SK-N-SH (cell line): ENCODE measurements at regions not wholly inside any gene's neighbourhood (a gene's known extent, or its start where the extent isn't known, plus 50 kb on each side); places are given as distances from the start of the nearest gene placed in this dataset.

ENCODE experiments used
- CTCF ChIA-PET: fragments of 300-600, 350-600 bp; formaldehyde crosslinking; extraction: SDS; loops from one replicate; lab custom pipeline; 2021; lab: Yijun Ruan, JAX
- POLR2A ChIA-PET: fragments of 350-600 bp; sonication (Branson Sonifier 250); formaldehyde crosslinking; extraction: SDS; loops from one replicate; lab custom pipeline; 2020; ENCODE audit warnings: antibody characterized with exemption, inconsistent platforms; lab: Yijun Ruan, JAX
- DNase-seq: peaks from one replicate; pipeline ENCODE4 v3.0.0; 2012
- H2AFZ ChIP-seq: fragments of 200-600 bp; sonication (generic); 2 replicates; pipeline ENCODE4 v1.8.1; 2016; ENCODE audit warnings: antibody characterized with exemption, mild to moderate bottlenecking, low read depth
- H3F3A ChIP-seq: fragments of 200-600 bp; sonication (generic); replicated peaks from 2 replicates; pipeline ENCODE3; 2016; ENCODE audit warnings: antibody characterized with exemption, mild to moderate bottlenecking; ENCODE audit not compliant: insufficient read depth
- H3K27ac ChIP-seq, 2 experiments: fragments of 200-500 bp in 1 of 2; fragments of 200-600 bp in 1 of 2; sonication (Bioruptor generic) in 1 of 2; sonication (generic), shearing (Covaris generic) in 1 of 2; 2 replicates each; pipeline versions ENCODE4 v1.5.1 to v1.6.1; 2014 to 2016; ENCODE audit warnings: low read depth in 2 of 2, inconsistent platforms in 1 of 2, low read length in 1 of 2, mild to moderate bottlenecking in 1 of 2, mixed read lengths in 1 of 2
- H3K27me3 ChIP-seq: fragments of 200-600 bp; sonication (generic), shearing (Covaris generic); 2 replicates; pipeline ENCODE4 v1.6.1; 2016; ENCODE audit warnings: mixed run types; ENCODE audit not compliant: insufficient read depth
- H3K36me3 ChIP-seq, 2 experiments: fragments of 200-500 bp in 1 of 2; fragments of 200-600 bp in 1 of 2; sonication (Bioruptor generic) in 1 of 2; sonication (generic) in 1 of 2; replicated peaks in 1 of 2; 2 replicates each; pipeline versions ENCODE3 to v1.5.1; 2014 to 2016; ENCODE audit warnings: low read length in 1 of 2, mild to moderate bottlenecking in 1 of 2; ENCODE audit not compliant: insufficient read depth in 2 of 2, control insufficient read depth in 1 of 2
- H3K4me1 ChIP-seq, 2 experiments: fragments of 200-500 bp in 1 of 2; fragments of 200-600 bp in 1 of 2; sonication (Bioruptor generic) in 1 of 2; sonication (generic), shearing (Covaris generic) in 1 of 2; 2 replicates each; pipeline versions ENCODE4 v1.5.1 to v1.6.1; 2014 to 2016; ENCODE audit warnings: low read depth in 1 of 2, low read length in 1 of 2, mixed run types in 1 of 2; ENCODE audit not compliant: insufficient read depth in 2 of 2, control insufficient read depth in 1 of 2
- H3K4me2 ChIP-seq: fragments of 200-600 bp; sonication (generic), shearing (Covaris generic); 2 replicates; pipeline ENCODE4 v1.6.1; 2017; ENCODE audit warnings: mixed run types
- H3K4me3 ChIP-seq, 2 experiments: fragments of 200-500 bp in 1 of 2; fragments of 200-600 bp in 1 of 2; sonication (Bioruptor generic) in 1 of 2; sonication (generic), shearing (Covaris generic) in 1 of 2; 2 replicates each; pipeline versions ENCODE4 v1.5.1 to v1.8.1; 2014 to 2016; ENCODE audit warnings: low read depth in 2 of 2, inconsistent platforms in 1 of 2, low read length in 1 of 2, mild to moderate bottlenecking in 1 of 2, mixed read lengths in 1 of 2, moderate library complexity in 1 of 2
- H3K79me2 ChIP-seq: fragments of 200-600 bp; sonication (generic); 2 replicates; pipeline ENCODE4 v1.8.1; 2017; ENCODE audit warnings: mild to moderate bottlenecking; ENCODE audit not compliant: insufficient read depth
- H3K9ac ChIP-seq: fragments of 200-600 bp; sonication (generic); 2 replicates; pipeline ENCODE4 v1.6.1; 2017; ENCODE audit warnings: mixed run types
- H3K9me2 ChIP-seq: fragments of 200-600 bp; sonication (generic); 2 replicates; pipeline ENCODE4 v1.6.1; 2017; ENCODE audit warnings: mixed run types
- H3K9me3 ChIP-seq: fragments of 200-600 bp; sonication (generic); 2 replicates; pipeline ENCODE4 v1.6.1; 2017; ENCODE audit warnings: mixed run types, mild to moderate bottlenecking, moderate library complexity
- H4K20me1 ChIP-seq: fragments of 200-600 bp; sonication (generic); 2 replicates; pipeline ENCODE4 v1.6.1; 2017; ENCODE audit warnings: mild to moderate bottlenecking, mixed run types; ENCODE audit not compliant: insufficient read depth
- CHD2 ChIP-seq: fragments of 150-350 bp; IDR thresholded peaks from 2 replicates; pipeline ENCODE4 v1.6.1; 2018; ENCODE audit warnings: low read length; ENCODE audit not compliant: partially characterized antibody
- ELF1 ChIP-seq: IDR thresholded peaks from 2 replicates; pipeline ENCODE4 v1.4.0; 2012
- EP300 ChIP-seq, 2 experiments: IDR thresholded peaks; 2 replicates each; pipeline versions ENCODE4 v1.4.0 to v1.6.1; 2012; ENCODE audit warnings: borderline replicate concordance in 1 of 2, low read depth in 1 of 2, low read length in 1 of 2
- EZH2phosphoT487 ChIP-seq: fragments of 200-600 bp; sonication (generic); IDR thresholded peaks from 2 replicates; pipeline ENCODE4 v1.6.1; 2017; ENCODE audit warnings: low read depth, mixed run types, mild to moderate bottlenecking, antibody characterized with exemption, moderate library complexity, borderline replicate concordance
- FOXJ3 ChIP-seq: sonication (generic); formaldehyde crosslinking; IDR thresholded peaks from 2 replicates; pipeline ENCODE4 v1.5.1; 2020; ENCODE audit warnings: mild to moderate bottlenecking, missing genetic modification reagents
- FOXM1 ChIP-seq: IDR thresholded peaks from 2 replicates; pipeline ENCODE4 v1.4.0; 2012; ENCODE audit warnings: low read depth, mild to moderate bottlenecking
- TCF12 ChIP-seq: IDR thresholded peaks from 2 replicates; pipeline ENCODE4 v1.4.0; 2012
- TEAD4 ChIP-seq: IDR thresholded peaks from 2 replicates; pipeline ENCODE4 v1.4.0; 2012; ENCODE audit warnings: mild to moderate bottlenecking, borderline replicate concordance; ENCODE audit not compliant: insufficient read depth
- WGBS: methylation state at CpG from one replicate; pipeline ENCODE4 v1.1.6; 2017; ENCODE audit warnings: low lambda C conversion rate; 5-methylcytosine and 5-hydroxymethylcytosine counted together
- TF ChIP-seq, protein P1 (sequence below): IDR thresholded peaks from 2 replicates; pipeline ENCODE4 v1.4.0; 2012; ENCODE audit warnings: low read depth, borderline replicate concordance
- TF ChIP-seq, protein P2 (sequence below): IDR thresholded peaks from 2 replicates; pipeline ENCODE4 v1.4.0; 2012; ENCODE audit warnings: low read depth
- TF ChIP-seq, protein P3 (sequence below): fragments of 200-600 bp; sonication (generic); IDR thresholded peaks from 2 replicates; pipeline ENCODE4 v1.6.1; 2017; ENCODE audit warnings: antibody characterized with exemption, mild to moderate bottlenecking, moderate library complexity
- TF ChIP-seq, protein P4 (sequence below): fragments of 150-350 bp; IDR thresholded peaks from 2 replicates; pipeline ENCODE4 v1.6.1; 2016; ENCODE audit warnings: mild to moderate bottlenecking, low read depth, low read length
- TF ChIP-seq, protein P5 (sequence below): IDR thresholded peaks from 2 replicates; pipeline ENCODE4 v1.6.1; 2012; ENCODE audit warnings: mild to moderate bottlenecking, low read depth, low read length, moderate library complexity
- TF ChIP-seq, protein P6 (sequence below): IDR thresholded peaks from 2 replicates; pipeline ENCODE4; 2012

DNA sequence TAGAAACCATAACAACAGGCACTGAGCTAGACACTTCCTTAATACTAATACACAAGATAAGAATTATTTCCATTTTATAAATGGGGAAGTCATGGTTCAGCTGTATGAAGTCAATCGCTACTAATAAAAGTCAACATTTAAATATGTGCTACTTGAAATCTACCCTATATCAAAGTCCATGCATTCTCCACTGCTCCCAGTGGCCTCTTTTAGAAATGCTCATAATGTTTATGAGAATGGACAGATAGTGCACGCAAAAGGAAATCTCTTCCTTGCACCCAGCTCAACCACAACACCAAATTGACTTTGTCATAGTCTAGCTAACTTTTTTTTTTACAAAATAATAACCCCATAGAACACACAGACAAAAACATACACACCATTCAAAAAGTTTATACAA, 281.7 kb upstream of the CXADR start:
- Histone ChIP-seq H3K4me1 (no peaks in the 10 kb centered on the region), H3K4me3 (no peak overlapping the region), H3K9ac (no peak overlapping the region), H3K79me2 (no peaks in the 10 kb centered on the region), H4K20me1 (no peaks in the 10 kb centered on the region), H3K9me2 (no peaks in the 10 kb centered on the region), H3K27me3 (no peaks in the 10 kb centered on the region), H3K36me3 (no peaks in the 10 kb centered on the region), H3K4me2 (no peak overlapping the region), H2AFZ (no peak overlapping the region), H3K27ac (no peak overlapping the region), H3K9me3 (no peaks in the 10 kb centered on the region), H3F3A (no peaks in the 10 kb centered on the region)
- TF ChIP-seq, protein P1, sequence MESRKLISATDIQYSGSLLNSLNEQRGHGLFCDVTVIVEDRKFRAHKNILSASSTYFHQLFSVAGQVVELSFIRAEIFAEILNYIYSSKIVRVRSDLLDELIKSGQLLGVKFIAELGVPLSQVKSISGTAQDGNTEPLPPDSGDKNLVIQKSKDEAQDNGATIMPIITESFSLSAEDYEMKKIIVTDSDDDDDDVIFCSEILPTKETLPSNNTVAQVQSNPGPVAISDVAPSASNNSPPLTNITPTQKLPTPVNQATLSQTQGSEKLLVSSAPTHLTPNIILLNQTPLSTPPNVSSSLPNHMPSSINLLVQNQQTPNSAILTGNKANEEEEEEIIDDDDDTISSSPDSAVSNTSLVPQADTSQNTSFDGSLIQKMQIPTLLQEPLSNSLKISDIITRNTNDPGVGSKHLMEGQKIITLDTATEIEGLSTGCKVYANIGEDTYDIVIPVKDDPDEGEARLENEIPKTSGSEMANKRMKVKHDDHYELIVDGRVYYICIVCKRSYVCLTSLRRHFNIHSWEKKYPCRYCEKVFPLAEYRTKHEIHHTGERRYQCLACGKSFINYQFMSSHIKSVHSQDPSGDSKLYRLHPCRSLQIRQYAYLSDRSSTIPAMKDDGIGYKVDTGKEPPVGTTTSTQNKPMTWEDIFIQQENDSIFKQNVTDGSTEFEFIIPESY: no peak
- TF ChIP-seq EZH2phosphoT487 (no peak), ELF1 (no peak), CHD2 (no peak), TEAD4 (no peak), FOXM1 (no peak), TCF12 (no peak), EP300 (IDR thresholded peaks at IDR 0.05; ENCODE audit: borderline replicate concordance in 1 of 2, low read depth in 1 of 2, low read length in 1 of 2) (no peak), FOXJ3 (CRISPR knock-in tag) (no peak)
- TF ChIP-seq, protein P2, sequence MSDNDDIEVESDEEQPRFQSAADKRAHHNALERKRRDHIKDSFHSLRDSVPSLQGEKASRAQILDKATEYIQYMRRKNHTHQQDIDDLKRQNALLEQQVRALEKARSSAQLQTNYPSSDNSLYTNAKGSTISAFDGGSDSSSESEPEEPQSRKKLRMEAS: no peak
- TF ChIP-seq, protein P3, sequence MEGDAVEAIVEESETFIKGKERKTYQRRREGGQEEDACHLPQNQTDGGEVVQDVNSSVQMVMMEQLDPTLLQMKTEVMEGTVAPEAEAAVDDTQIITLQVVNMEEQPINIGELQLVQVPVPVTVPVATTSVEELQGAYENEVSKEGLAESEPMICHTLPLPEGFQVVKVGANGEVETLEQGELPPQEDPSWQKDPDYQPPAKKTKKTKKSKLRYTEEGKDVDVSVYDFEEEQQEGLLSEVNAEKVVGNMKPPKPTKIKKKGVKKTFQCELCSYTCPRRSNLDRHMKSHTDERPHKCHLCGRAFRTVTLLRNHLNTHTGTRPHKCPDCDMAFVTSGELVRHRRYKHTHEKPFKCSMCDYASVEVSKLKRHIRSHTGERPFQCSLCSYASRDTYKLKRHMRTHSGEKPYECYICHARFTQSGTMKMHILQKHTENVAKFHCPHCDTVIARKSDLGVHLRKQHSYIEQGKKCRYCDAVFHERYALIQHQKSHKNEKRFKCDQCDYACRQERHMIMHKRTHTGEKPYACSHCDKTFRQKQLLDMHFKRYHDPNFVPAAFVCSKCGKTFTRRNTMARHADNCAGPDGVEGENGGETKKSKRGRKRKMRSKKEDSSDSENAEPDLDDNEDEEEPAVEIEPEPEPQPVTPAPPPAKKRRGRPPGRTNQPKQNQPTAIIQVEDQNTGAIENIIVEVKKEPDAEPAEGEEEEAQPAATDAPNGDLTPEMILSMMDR: no peak
- TF ChIP-seq, protein P4, sequence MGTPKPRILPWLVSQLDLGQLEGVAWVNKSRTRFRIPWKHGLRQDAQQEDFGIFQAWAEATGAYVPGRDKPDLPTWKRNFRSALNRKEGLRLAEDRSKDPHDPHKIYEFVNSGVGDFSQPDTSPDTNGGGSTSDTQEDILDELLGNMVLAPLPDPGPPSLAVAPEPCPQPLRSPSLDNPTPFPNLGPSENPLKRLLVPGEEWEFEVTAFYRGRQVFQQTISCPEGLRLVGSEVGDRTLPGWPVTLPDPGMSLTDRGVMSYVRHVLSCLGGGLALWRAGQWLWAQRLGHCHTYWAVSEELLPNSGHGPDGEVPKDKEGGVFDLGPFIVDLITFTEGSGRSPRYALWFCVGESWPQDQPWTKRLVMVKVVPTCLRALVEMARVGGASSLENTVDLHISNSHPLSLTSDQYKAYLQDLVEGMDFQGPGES: no peak
- TF ChIP-seq, protein P5, sequence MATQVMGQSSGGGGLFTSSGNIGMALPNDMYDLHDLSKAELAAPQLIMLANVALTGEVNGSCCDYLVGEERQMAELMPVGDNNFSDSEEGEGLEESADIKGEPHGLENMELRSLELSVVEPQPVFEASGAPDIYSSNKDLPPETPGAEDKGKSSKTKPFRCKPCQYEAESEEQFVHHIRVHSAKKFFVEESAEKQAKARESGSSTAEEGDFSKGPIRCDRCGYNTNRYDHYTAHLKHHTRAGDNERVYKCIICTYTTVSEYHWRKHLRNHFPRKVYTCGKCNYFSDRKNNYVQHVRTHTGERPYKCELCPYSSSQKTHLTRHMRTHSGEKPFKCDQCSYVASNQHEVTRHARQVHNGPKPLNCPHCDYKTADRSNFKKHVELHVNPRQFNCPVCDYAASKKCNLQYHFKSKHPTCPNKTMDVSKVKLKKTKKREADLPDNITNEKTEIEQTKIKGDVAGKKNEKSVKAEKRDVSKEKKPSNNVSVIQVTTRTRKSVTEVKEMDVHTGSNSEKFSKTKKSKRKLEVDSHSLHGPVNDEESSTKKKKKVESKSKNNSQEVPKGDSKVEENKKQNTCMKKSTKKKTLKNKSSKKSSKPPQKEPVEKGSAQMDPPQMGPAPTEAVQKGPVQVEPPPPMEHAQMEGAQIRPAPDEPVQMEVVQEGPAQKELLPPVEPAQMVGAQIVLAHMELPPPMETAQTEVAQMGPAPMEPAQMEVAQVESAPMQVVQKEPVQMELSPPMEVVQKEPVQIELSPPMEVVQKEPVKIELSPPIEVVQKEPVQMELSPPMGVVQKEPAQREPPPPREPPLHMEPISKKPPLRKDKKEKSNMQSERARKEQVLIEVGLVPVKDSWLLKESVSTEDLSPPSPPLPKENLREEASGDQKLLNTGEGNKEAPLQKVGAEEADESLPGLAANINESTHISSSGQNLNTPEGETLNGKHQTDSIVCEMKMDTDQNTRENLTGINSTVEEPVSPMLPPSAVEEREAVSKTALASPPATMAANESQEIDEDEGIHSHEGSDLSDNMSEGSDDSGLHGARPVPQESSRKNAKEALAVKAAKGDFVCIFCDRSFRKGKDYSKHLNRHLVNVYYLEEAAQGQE: no peak
- TF ChIP-seq, protein P6, sequence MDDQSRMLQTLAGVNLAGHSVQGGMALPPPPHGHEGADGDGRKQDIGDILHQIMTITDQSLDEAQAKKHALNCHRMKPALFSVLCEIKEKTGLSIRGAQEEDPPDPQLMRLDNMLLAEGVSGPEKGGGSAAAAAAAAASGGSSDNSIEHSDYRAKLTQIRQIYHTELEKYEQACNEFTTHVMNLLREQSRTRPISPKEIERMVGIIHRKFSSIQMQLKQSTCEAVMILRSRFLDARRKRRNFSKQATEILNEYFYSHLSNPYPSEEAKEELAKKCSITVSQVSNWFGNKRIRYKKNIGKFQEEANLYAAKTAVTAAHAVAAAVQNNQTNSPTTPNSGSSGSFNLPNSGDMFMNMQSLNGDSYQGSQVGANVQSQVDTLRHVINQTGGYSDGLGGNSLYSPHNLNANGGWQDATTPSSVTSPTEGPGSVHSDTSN: no peak
- POLR2A ChIA-PET: no interaction called here
- 56% methylated on average over 2 of the region's 2 CpGs for WGBS
- no peak for DNase-seq
- CTCF ChIA-PET: interaction anchor here (1.2 to 1.6 kb wide), 2 partner anchors 12 to 171 kb away, joined by 3 to 4 read pairs; no protein-coding TSS in a partner anchor
